HG02642 (cell line): ENCODE measurements at regions not wholly inside any gene's neighbourhood (a gene's known extent, or its start where the extent isn't known, plus 50 kb on each side); places are given as distances from the start of the nearest gene placed in this dataset.

Experiments used
- ATAC-seq: cut with Tn5 transposase; IDR thresholded peaks from one replicate; pipeline ENCODE4 v1.9.1; 2021; ENCODE audit warnings: mild to moderate bottlenecking; ENCODE audit not compliant: unreplicated experiment, poor library complexity

DNA sequence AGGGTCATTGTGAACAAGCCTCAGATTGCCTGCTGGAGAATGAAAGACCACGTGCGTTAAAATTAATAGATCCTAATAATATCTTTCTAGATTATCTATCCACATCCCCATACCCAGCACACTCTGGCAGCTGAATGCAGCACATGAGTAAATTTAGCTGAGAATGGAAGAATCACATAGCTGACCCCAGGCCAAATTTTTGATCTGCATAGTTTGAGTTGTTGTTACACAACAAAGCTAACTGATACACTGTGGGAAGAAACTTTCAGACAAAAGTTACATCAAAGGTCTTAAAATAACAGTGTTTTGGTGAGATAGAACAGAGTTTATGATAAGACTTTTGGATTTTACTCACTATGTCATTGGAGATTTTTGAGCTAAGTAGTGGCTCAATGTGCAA is 72.4 kb upstream of the ANXA10 start:
- no peak for ATAC-seq

DNA sequence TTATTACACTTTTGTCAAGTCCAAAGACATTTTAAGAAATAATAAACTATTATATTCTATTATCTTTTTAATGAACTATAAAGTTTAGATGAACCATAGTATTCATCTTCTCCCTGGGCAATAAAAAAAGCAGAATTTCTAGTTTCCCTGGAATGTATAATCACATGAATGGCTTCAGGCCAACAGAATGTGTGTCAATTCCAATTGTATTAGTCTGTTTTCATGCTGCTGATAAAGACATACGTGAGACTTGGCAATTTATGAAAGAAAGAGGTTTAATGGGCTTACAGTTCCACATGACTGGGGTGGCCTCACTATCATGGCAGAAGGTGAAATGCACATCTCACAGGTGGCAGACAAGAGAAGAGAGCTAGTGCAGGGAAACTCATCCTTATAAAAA is 70.7 kb upstream of the ANXA10 start:
- no peak for ATAC-seq

DNA sequence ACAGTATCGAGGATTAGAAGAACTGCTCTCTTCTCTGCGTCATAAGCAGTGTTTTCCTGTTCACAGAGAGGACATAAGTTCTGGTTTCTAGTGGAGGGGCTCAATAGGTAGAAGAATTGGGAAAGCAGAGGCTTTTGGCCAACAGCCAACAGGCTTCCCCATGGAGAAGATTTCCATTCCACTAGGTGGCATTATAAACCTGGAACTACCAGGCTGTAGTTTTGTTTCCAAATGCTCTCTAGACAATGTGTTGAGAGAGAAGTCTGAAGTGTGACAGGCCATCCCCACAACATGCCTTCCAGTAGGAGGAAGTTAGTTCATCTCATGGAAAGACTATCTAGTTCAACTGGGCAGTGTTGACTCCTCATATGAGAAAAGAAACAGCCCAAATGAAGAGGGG is 63.8 kb upstream of the ANXA10 start:
- ATAC-seq: no peak

DNA sequence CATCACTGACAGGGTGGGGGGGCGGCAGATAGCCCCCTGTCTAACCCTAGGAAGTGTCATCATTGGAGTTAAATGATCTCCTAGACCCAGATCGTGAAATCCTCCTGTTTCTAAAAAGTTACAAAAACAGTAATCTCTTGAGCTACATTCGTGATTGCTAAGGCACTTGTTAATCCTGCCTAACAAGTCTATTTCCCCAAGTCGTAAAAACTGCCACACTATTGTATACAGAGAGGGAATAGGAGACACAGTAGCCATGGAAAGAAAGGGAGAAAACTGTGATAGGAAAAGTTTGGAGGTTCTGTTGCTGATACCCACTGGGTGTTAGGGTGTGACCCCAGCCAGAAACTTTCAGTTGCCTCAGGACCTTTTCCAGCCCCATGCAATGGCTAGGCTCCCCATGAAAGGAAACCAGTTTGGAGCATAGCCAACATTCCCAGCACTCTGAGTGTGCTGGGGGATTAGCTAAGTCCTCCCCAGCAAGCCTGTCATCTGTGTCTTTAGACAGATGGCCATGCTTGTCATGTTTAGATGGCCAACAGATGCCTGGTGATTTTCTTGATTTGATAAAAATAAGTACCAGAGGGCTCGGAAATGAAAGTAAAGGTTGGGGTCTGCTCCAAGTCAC is 63.3 kb upstream of the ANXA10 start:
- ATAC-seq: no peak

DNA sequence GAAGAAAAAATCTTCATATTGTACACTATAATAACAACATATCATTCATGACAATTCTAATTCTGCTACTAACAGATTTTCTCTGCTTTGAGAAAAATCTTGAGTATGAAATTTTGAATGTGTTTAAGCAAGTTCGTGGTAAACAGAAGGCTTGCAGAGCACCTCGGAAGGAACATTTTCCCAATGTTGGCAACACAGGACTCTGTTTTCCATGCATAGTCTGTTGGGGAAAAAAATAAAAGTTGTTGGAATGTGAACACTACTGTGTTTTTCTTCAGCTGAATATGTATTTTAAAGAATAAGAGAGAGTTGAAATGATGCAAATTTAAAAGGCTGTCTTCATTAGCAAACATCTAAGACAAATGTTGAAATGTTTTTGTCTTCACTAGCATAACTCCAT is 54.7 kb upstream of the ANXA10 start:
- ATAC-seq: no peak

DNA sequence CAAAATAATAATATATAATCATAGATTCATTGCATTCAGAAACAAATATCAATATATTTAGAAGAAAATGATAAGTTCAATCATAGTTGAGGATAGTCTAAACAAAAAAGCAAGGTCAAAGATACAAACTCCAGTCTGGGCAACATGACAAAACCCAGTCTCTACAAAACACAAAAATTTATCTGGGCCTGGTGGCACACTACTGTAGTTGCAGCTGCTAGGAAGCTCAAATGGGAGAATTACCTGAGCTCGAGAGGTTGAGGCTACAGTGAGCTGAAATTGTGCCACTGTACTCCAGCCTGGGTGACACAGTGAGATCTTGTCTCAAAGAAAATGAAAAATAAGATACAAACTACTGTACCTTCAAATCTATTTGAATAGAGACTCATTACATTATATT is 52.7 kb upstream of the ANXA10 start:
- ATAC-seq: no peak
